ENCODE measurements at regions not wholly inside any gene's neighbourhood (a gene's known extent, or its start where the extent isn't known, plus 50 kb on each side); places are given as distances from the start of the nearest gene placed in this dataset.

- TF ChIP-seq CTCF (IDR thresholded peaks at IDR 0.05; ENCODE audit: low read depth, low read length) = no peak
- TF ChIP-seq EZH2phosphoT487 (IDR thresholded peaks at IDR 0.05; ENCODE audit: low read depth) = no peak
- no peak overlapping the region for H2AFZ ChIP-seq (ENCODE audit: low read depth, low read length)
- H3K27ac ChIP-seq (ENCODE audit: low read length) = no peak overlapping the region
- no peaks in the 10 kb centered on the region for H3K36me3 ChIP-seq (replicated peaks; ENCODE audit: low read depth, low read length)
- no peaks in the 10 kb centered on the region for H3K79me2 ChIP-seq (ENCODE audit: low read length)
- 0 out of 2 replicates have a peak, but pooled peaks cover 4% of the 10 kb centered on the region for H3K27me3 ChIP-seq (ENCODE audit: low read depth, low read length)
- H3K9me3 ChIP-seq (ENCODE audit: insufficient read depth, low read length) = no peaks in the 10 kb centered on the region
- no peak overlapping the region for H3K4me3 ChIP-seq (ENCODE audit: low read length)
- no peaks in the 10 kb centered on the region for H4K20me1 ChIP-seq (ENCODE audit: insufficient read depth, low read length)
- H3K4me1 ChIP-seq (ENCODE audit: low read length) = no peaks in the 10 kb centered on the region
- no peak overlapping the region for H3K9ac ChIP-seq (ENCODE audit: low read length)
- H3K4me2 ChIP-seq (ENCODE audit: low read length) = no peak overlapping the region
Observed at GRCh38 chr11:134509381-134510232, 97.6 kb upstream of the B3GAT1 start.

DNA sequence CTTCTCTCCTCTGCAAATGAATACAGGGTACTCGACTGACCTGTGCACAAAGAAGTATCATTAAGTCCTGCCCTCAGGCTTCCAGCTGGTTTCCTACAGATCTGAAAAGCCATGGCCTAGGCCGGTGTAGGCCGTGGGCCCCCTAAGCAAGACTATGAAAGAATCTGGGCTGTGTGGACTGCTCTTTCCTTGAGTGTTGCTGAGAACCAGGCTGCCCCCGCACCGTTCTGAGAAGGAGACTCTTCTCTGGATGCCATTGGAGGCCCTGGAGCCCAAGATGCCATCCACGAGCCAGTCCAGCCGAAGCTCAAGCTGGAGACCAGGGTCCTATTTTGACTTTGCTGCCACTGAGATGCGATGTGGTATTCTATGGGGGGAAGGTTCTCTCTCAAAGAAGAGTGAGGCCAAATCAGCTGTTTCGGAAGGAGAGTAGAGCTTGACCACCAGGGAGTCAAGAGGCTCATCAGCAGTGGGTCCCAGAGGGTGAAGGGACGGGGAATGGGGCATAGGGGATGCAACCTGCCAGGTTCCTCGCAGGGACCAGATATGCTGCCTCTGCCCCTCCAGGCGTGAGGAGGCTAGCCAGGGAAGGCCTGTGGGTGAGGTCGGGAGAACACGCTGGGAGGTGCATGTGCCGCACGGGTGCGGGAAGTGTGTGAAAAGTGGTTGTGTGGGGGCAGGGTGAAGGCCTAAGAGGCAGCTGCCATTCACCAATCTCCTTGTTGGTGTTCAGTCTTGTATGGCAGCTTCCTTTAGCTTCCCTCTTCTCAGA lies 96.4 kb upstream of the B3GAT1 start:
- Histone ChIP-seq H3K4me3 (ENCODE audit: low read length) (no peak overlapping the region), H3K9ac (ENCODE audit: low read length) (no peak overlapping the region), H3K4me1 (ENCODE audit: low read length) (no peaks in the 10 kb centered on the region), H3K36me3 (replicated peaks; ENCODE audit: low read depth, low read length) (no peaks in the 10 kb centered on the region), H4K20me1 (ENCODE audit: insufficient read depth, low read length) (no peaks in the 10 kb centered on the region), H2AFZ (ENCODE audit: low read depth, low read length) (no peak overlapping the region), H3K27ac (ENCODE audit: low read length) (no peak overlapping the region), H3K9me3 (ENCODE audit: insufficient read depth, low read length) (no peaks in the 10 kb centered on the region), H3K79me2 (ENCODE audit: low read length) (no peaks in the 10 kb centered on the region), H3K4me2 (ENCODE audit: low read length) (no peak overlapping the region), H3K27me3 (ENCODE audit: low read depth, low read length) (0 out of 2 replicates have a peak, but pooled peaks cover 4% of the 10 kb centered on the region)
- no peak for TF ChIP-seq EZH2phosphoT487 (IDR thresholded peaks at IDR 0.05; ENCODE audit: low read depth)
- TF ChIP-seq CTCF (IDR thresholded peaks at IDR 0.05; ENCODE audit: low read depth, low read length) = no peak

DNA sequence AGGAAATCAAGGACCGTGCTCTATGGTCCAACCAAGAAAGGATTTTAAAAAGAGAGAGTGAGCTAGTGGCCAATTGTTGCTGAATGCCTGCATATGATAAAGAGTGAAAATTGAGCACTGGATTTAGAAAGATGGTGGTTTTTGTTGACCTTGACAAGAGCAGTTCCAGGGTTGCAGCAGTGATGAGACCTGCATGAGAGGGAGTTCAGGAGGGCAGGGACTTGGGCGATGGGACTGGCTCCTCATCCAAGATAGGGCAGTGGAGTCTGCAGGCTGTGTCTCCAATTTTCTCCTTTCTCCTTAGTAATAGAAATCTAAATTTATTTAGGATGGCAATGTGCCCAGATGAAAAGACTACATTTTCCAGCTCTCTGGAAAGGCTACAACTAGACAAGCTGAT lies 94.0 kb upstream of the B3GAT1 start:
- H3K4me1 ChIP-seq (ENCODE audit: low read length) = no peaks in the 10 kb centered on the region
- no peaks in the 10 kb centered on the region for H4K20me1 ChIP-seq (ENCODE audit: insufficient read depth, low read length)
- H3K36me3 ChIP-seq (replicated peaks; ENCODE audit: low read depth, low read length) = no peaks in the 10 kb centered on the region
- no peaks in the 10 kb centered on the region for H3K9me3 ChIP-seq (ENCODE audit: insufficient read depth, low read length)
- H2AFZ ChIP-seq (ENCODE audit: low read depth, low read length) = no peak overlapping the region
- H3K27ac ChIP-seq (ENCODE audit: low read length) = no peak overlapping the region
- no peak overlapping the region for H3K4me3 ChIP-seq (ENCODE audit: low read length)
- 0 out of 2 replicates have a peak, but pooled peaks cover 4% of the 10 kb centered on the region for H3K27me3 ChIP-seq (ENCODE audit: low read depth, low read length)
- no peaks in the 10 kb centered on the region for H3K79me2 ChIP-seq (ENCODE audit: low read length)
- TF ChIP-seq CTCF (IDR thresholded peaks at IDR 0.05; ENCODE audit: low read depth, low read length) = no peak
- TF ChIP-seq EZH2phosphoT487 (IDR thresholded peaks at IDR 0.05; ENCODE audit: low read depth) = no peak
- no peak overlapping the region for H3K9ac ChIP-seq (ENCODE audit: low read length)
- no peak overlapping the region for H3K4me2 ChIP-seq (ENCODE audit: low read length)

GRCh38 chr11:134505125-134505524 lies 93.1 kb upstream of the B3GAT1 start:
- no peaks in the 10 kb centered on the region for H3K79me2 ChIP-seq (ENCODE audit: low read length)
- H3K27me3 ChIP-seq (ENCODE audit: low read depth, low read length) = 0 out of 2 replicates have a peak, but pooled peaks cover 4% of the 10 kb centered on the region

More at GRCh38 chr11:134505125-134505524, 93.1 kb upstream of the B3GAT1 start:
- TF ChIP-seq EZH2phosphoT487 (IDR thresholded peaks at IDR 0.05; ENCODE audit: low read depth) (no peak), CTCF (IDR thresholded peaks at IDR 0.05; ENCODE audit: low read depth, low read length) (no peak)
- Histone ChIP-seq H3K9me3 (ENCODE audit: insufficient read depth, low read length) (no peaks in the 10 kb centered on the region), H3K4me1 (ENCODE audit: low read length) (no peaks in the 10 kb centered on the region), H3K36me3 (replicated peaks; ENCODE audit: low read depth, low read length) (no peaks in the 10 kb centered on the region), H3K27ac (ENCODE audit: low read length) (no peak overlapping the region), H4K20me1 (ENCODE audit: insufficient read depth, low read length) (no peaks in the 10 kb centered on the region), H3K4me3 (ENCODE audit: low read length) (no peak overlapping the region), H3K9ac (ENCODE audit: low read length) (no peak overlapping the region), H3K4me2 (ENCODE audit: low read length) (no peak overlapping the region), H2AFZ (ENCODE audit: low read depth, low read length) (no peak overlapping the region)
